NCI-H2227 treated with DMSO at 0.1 percent for 48 hours (cell line): ENCODE measurements at regions not wholly inside any gene's neighbourhood (a gene's known extent, or its start where the extent isn't known, plus 50 kb on each side); places are given as distances from the start of the nearest gene placed in this dataset.
"Not testable (repeated sequence)": the region's sequence is repeated elsewhere in the genome, so short reads cannot be mapped to it uniquely, and the experiment has no call there.

ENCODE experiments used
- DNase-seq: peaks from one replicate; lab custom pipeline; 2025; lab: John Stamatoyannopoulos, UW

DNA sequence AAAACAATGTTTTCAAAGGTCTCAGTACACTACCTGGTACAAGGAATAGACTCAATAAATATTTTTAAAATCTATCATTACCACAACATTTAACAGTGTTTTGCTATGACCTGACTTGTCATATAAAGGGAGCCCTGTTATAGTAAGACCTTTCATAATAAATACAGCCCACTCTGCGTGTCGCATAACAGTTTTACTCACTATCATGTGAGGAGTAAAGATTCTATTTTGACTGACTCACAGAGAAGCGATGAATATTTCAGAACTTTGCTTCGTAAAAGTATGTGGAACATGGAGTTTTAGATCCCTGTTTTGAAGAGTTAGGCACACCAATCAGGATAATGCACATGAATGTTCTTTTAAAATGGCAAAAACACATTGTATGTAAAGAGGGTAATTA, 531.2 kb downstream of the KCNA4 start:
- DNase-seq: no peak

DNA sequence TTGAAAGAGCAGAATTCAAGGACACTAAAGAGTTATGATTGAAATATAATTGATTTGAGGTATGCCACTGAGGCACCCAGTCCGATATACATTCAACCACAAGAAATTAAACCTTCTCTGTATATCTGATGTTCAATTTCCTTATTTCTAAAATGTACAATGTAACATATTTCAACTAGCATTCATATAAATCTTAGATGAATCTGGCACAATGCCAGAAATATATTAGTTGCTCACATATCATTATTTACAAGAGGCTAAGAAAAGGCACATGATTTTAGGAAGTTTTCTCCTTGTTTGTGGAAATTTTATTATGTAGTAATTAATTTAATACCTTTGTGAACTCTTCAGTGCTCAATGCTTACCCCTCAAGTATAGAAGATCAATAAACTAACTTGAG, 532.3 kb downstream of the KCNA4 start:
- DNase-seq: no peak

DNA sequence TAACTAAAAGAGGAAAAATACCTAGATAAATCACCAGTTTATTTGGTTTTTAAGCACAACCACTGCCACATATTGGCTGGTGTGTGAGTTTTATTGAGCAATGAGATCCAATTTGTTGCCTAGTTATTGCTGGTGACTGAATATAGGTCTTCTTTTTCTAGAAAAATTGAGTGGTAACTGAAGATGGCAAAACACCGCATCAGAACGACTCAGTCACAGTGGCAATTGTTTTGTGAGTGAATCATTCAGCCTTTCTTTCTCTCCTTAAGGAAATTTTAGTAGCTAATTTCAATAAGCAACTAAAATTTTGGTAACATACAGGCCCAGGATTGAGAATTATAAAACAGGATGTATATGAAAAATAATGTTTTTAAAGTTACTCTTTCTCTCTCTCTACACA, 533.0 kb downstream of the KCNA4 start:
- DNase-seq: no peak

DNA sequence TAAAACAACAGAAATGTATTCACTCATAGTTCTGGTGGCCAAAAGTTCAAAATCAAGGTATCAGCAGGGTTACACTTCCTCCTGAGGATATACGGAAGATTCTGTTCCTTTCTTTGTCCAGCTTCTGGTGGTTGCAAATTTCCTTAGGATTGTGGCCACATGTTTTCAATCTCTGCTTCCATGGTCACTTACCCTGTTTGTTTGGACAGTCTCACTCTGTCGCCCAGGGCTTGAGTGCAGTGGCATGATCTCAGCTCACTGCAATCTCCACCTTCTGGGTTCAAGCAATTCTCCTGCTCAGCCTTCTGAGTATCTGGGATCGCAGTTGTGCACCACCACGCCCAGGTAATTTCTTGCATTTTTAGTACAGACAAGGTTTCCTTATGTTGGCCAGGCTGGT, 534.3 kb downstream of the KCNA4 start:
- no peak for DNase-seq

DNA sequence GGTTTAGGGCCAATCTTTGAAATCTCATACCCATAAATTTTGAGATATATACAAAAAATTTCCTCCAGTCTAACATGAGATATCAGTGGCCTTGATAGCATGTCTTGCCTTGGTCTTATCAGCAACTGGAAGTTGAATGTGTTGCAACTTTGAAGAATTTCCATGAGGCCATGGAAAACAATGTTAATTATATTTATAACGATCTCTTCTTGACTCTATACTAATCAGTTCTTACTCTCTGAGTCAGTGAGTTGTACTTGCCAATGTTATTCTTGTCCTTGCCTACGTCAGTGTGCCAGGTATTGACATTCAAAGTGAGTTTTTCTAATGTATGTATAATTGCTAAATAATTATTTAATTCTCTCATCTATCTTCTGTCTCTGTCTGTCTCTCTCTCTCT, 535.1 kb downstream of the KCNA4 start:
- DNase-seq: no peak

DNA sequence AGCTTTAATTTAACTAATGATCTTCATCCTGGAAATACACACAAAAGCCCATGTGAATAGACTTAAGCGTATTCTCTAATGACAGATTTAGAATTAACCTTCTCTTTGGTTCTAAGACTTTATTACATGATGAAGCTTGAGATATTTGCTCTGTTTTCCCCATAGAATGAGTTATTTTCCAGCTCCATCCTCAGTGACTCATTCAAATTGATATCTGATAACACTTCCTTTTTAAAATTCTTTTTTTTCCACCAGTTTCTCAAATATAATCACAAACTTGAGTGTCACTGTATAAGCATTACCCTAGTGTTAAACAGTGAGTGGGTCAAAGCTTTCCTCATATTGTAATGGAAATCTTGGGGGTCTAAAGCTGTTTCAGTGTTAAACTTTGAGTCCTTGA, 535.8 kb downstream of the KCNA4 start:
- DNase-seq: no peak

DNA sequence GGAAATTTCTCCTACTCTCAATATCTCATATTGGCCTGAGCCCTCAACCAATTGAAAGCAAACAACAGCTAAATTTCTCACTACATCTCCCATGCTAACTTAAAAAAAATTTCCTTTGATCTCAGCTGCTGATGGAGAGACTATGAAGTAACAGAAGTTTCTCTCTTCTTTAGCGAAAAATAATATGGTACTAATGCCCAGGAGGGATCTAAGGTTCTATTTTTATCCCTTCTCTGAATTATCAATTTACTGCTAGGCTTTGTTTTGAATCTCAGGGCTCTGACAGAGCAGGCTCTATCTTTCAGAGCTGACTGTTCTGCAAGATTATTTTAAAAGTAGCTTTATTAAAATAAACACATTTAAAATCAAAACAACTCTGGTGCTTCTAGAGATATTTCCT, 558.6 kb downstream of the KCNA4 start:
- no peak for DNase-seq

DNA sequence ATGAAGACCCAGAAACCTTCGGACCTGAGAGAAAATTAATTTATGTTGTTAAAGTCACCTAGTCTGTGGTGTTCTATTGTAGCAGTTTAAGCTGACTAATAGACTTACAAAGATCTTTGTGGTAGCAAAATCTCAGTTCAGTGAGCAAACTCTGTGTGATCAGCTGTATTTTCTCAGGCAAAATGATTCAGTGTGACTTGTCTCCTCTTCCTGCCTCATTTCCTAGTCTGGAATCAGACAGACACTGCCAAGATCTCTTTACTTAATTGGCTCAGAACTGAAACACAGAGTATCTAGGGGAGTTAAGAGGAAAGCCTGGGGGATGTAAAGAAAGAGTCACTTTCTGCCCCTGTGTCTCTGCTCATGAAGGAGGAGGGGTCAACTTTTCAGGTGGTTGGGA, 564.7 kb downstream of the KCNA4 start:
- DNase-seq: no peak

DNA sequence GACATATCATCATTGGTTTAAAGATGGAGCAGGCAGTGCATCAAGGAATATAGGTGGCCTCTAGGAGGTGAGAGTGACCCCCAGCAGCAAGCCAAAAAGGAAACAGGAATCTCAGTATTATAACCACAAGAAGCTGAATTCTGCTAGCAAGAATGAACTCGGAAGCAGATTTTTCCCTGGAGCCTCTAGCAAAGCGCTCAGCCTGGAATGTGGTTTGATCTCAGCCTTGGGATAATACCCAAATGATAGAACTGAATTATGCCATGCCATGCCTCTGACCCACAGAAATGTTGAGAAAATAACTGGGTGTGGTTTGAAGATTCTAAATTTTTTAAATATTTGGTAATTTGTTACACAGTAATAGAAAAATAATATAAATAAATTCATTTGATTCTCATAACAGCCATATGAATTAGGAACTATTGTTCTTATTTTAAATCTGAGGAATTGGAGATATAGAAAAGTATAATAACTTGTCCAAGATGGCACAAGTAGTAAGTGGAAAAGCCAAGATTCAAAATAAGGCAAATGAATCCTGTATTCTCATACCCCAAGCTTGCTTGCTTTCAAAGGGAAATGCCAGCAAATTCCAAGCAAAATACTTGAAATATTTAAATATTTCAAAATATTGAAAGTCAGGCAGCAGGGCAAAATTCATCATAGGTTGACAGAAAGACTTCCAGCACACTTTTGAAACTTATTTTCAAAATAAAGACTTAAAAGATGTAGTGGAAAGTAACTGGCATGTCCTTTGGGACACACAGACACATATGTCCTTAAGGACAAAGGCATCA, 567.4 kb downstream of the KCNA4 start:
- DNase-seq: no peak

DNA sequence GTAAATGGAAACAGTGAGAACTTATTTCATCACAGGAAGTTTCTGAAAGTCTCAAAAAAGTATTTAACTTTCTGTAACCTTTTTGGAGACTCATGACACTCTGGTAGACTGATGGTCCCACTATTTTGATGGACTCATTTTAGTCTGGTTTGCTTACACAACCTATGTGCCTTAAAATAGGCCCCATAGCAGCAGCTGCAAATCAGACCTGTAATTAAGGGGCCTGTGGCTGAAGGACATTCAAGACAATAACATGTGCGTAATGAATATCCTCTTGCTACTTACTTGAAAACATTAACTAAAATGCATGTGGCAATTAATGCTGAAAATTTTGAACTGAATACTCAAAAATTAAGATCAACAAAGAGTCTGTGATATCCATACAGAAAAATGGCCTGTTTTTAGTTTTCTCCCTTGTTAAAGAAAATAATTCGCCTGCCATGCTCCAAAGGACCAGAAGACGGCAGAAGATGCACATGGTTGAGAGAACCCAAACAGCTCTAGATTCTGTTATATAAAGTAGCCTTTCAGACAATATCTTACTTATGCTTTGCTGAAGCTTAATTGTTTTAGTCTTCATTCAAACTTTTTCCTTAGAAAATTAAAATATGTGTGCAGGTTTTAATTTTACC, 568.5 kb downstream of the KCNA4 start:
- no peak for DNase-seq

DNA sequence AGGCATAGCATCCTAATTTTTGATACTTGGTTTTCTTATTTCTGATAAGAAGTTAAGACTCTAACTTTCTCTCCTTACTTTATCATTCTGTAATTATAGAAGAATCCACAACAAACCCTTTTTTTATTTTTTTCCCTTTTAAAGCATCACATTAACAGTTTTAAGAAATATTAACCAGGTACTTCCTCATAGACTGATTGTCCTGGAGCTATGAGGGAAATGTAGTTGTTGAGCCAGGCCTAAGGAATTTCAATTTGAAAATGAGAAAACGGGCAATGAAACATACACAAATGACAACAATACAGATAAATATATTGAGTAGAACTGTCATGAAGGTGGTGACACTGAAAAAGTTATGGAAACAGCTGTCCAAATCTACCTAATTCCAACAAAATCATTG, 569.0 kb downstream of the KCNA4 start:
- DNase-seq: no peak

DNA sequence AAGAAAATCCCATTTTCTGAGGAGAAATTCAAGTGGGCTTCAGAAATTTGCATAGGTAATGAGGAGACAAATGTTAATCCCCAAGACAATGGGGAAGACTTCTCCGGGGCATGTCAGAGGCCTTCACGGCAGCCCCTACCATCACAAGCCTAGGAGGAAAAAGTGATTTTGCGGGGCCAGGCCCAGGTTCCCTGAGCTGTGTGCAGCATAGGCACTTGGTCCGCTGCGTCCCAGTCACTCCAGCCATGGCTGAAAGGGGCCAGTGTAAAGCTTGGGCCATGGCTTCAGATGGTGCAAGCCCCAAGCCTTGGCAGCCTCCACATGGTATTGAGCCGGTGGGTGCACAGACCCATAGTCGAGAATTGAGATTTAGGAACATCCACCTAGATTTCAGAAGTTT, 570.7 kb downstream of the KCNA4 start:
- no peak for DNase-seq

DNA sequence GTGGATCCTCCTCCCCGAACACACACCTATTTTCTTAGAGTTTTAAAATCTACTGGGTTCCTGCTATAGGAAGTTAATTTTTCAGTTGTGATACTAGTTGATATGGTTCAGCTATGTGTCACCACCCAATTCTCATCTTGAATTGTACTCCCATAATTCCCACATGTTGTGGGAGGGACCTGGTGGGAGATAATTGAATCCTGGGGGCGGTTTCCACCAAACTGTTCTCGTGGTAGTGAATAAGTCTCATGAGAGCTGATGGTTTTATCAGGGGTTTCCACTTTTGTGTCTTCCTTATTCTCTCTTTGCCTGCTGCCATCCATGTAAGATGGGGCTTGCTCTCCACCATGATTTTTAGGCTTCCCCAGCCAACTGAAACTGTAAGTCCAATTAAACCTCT, 571.6 kb downstream of the KCNA4 start:
- not testable (repeated sequence) for DNase-seq

DNA sequence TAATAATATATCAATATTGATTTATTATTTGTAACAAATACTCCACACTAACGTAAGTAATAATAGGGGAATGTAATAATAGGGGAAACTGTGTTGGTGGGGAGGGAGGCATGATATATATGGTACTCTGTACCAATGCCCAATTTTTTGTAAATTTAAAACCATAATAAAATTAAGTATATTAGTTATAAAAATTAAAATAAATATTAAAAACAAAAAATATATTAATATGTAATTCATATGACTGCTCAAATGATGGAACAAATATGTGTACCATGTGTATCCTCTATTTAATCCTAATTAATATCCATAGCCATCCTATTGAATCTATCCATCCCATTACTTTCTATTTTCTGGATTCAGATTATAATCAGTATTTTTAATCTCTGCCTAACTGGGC, 578.0 kb downstream of the KCNA4 start:
- no peak for DNase-seq

DNA sequence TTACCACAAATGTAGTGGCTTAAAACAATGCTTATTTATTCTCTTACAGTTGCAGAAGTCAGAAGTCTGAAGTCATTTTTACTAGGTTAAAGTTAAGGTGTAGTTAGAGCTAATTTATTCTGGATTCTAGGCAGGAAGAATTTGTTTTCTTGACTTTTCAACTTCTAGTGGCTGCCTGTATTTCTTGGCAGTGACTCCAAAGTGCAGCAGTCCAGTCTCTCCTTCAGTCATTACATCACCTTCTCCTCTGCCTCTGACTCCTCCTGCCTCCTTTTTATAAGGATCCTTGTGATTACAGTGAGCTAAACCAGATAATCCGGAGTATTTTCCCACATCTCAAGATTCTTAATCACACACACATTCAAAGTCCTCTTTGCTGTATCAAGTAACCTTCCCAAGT, 581.4 kb downstream of the KCNA4 start:
- DNase-seq: no peak

DNA sequence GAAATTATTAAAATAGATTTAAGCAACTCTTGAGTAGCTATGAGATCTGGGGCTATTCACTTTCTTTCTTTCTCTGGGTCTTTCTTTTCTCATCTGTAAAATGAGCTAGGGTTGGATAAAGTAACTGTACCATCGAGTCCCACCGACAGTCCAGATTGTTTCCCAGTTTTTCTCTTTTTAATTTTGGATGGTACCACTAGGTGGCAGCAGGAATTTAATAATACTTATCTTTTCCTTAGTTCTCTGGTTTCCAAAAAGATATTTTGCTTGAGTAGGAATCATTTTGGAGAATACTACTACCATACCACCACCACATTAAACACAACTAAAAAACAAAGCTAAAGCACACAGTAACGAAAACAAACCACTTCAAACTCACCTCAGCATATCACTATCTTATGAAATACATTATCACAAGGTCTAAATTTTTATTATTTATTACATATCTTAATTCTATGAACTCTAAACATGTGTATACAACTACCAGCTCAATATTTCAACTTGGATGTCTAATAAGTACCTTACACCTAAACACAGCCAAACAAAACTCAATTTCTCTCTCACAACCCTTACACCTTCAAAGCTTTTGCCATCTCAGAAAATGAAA, 584.0 kb downstream of the KCNA4 start:
- DNase-seq: no peak

DNA sequence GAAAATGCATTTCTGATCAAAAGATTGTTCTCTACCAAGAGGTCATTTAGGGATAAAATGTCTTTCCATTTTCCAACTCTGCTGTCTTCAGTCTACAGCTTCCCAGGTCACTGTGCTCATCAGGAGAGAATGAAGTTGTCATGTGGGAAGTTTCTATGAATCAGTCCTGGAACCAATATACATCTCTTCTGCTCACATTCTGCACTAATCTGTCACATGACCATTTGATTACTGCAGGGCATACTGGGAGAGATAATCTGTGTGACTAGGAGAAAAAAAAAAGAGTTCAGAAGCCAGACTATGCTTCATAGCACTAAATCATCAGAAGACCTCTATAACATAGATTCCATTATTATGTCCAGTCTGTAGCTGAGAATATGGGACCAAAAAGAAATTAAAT, 611.5 kb downstream of the KCNA4 start:
- no peak for DNase-seq

DNA sequence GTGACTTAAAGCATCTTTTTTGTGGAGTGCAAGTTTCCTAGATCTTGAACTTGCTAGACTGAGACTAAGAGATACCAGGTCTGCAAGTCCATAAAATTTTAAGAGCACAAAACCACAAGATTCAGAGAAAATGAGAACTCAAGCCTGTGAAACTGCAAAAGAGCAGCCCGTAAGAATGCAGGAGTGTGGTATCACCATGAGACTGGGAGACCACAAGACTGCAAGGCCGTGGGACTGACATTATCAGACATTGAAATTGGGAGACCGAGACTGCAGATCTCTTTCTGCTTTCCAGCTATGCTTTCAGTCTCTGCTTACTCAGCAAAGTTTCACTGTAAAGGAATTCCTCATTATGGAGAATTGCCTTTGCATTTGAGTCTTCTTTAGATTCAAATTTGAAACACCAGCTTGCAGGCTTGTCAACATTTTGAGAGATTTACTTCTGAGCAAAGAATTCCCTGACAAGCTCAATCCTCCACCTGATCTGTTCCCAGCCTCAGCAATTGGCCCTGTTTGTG, 621.2 kb downstream of the KCNA4 start:
- no peak for DNase-seq

DNA sequence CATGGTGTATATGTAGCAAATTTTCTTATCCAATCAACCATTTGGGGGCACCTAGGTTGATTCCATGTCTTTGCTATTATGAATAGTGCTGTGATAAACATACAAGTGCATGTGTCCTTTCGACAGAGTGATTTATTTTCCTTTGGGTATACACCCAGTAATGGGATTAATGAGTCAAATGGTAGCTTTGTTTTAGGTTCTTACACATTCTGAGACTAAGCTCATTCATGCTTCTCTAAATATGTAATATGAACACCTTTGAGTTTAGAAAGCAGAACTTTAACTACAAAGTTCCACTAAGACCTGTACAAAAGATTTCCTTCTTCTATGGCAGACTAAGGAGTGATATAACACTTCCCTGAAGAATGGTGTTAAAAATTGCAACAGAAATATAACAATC, 627.0 kb downstream of the KCNA4 start:
- DNase-seq: no peak

DNA sequence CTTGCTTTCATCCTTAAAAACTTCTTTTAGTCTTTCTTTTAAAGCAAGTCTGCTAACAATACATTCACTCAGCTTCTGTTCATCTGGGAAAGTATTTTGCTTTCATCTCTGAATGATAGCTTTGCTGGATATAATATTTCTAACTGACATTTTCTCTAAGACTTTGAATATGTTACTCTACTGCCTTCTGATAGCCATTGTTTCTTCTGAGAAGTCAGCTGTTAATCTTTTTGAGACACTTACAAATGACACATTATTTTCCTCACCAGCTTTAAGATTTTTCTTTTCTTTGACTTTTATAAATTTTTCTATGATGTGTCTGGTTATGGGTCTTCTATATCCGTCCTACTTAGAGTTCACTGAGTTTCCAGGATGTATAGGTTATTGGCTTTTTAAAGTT, 643.1 kb downstream of the KCNA4 start:
- no peak for DNase-seq

DNA sequence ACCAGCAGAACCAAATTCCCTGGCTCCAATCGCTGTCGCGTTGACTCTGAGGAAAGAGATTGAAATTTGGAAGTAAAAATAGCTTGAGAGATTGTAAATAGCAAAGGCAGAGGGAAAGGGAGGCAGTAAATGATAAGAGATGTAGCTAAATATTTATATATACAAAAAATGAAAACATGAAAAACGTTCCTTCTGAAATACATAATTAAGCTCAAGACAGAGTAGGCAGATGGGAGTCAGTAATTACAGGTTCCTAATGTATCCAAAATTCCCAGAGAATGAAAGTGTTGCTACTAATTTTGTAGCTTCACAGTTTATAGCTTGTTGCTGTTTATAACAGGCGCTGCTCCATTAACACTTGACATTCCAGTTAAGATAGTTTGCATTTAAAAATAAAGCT, 648.7 kb downstream of the KCNA4 start:
- DNase-seq: no peak

DNA sequence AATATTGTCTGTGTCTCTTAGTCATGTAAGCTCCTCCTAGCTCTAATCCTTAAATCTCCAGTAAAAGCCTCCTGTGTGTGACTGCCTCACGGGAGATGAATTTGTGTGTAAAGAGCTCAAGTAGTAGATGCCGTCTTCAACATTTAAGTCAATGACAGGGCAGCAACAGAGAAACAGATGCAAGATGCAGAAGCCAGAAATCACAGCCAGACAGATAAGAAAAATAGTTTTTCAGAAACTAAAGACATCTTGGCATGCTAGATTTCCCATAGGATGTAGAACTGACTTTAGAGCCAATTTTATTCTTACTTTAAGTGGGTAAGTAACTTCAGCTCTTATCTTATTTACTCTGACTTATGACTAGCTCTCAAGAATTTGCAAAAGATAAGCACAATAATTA, 652.8 kb downstream of the KCNA4 start:
- no peak for DNase-seq

DNA sequence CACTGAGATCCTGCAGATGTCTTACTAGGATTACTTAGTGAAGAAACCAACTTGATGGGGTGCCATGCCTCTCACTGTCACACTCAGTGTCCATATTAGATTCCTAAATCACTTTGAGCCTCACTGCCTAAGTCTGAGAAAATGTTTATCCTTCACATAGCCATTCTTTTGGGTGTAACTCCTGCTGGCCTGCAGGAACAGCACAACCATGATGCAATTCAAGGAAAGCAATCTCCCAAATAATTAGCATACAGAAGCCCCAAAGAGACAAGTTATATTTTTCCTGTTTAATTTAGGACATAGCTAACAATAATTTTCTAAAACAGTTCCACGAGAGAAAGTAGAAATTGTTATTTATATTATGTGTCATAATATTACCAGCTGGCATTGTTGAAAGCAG, 655.5 kb downstream of the KCNA4 start:
- DNase-seq: no peak
